ENCODE measurements at regions not wholly inside any gene's neighbourhood (a gene's known extent, or its start where the extent isn't known, plus 50 kb on each side); places are given as distances from the start of the nearest gene placed in this dataset.

GRCh38 chr2:67516362-67516761, 119.2 kb downstream of the ETAA1 start:
- no peak for DNase-seq (ENCODE audit: low read depth)

- no peak for DNase-seq (ENCODE audit: low read depth)
These were observed 119.9 kb downstream of the ETAA1 start for GRCh38 chr2:67516899-67517530.

- DNase-seq (ENCODE audit: low read depth): no peak
These were observed 125.0 kb downstream of the ETAA1 start for GRCh38 chr2:67522148-67522547.

- DNase-seq (ENCODE audit: low read depth): no peak
These were observed 127.1 kb downstream of the ETAA1 start for GRCh38 chr2:67524213-67524612.

- no peak for DNase-seq (ENCODE audit: low read depth)
These were observed 127.6 kb downstream of the ETAA1 start for GRCh38 chr2:67524777-67525176.

- DNase-seq (ENCODE audit: low read depth): peak; percentile 4
These were observed 129.2 kb downstream of the ETAA1 start for GRCh38 chr2:67526283-67526682.

GRCh38 chr2:67528320-67528719, 131.2 kb downstream of the ETAA1 start:
- DNase-seq (ENCODE audit: low read depth): no peak

GRCh38 chr2:67532387-67532786, 135.3 kb downstream of the ETAA1 start:
- no peak for DNase-seq (ENCODE audit: low read depth)

- DNase-seq (ENCODE audit: low read depth): no peak
These were observed 137.6 kb downstream of the ETAA1 start for GRCh38 chr2:67534745-67535144.

- no peak for DNase-seq (ENCODE audit: low read depth)
These were observed 143.8 kb downstream of the ETAA1 start for GRCh38 chr2:67540962-67541361.

- DNase-seq (ENCODE audit: low read depth): no peak
These were observed 147.2 kb downstream of the ETAA1 start for GRCh38 chr2:67544286-67544685.

GRCh38 chr2:67548317-67549201, 151.4 kb downstream of the ETAA1 start:
- no peak for DNase-seq (ENCODE audit: low read depth)

GRCh38 chr2:67559156-67559555, 162.0 kb downstream of the ETAA1 start:
- no peak for DNase-seq (ENCODE audit: low read depth)

- no peak for DNase-seq (ENCODE audit: low read depth)
These were observed 163.8 kb downstream of the ETAA1 start for GRCh38 chr2:67560771-67561456.

- peak; percentile 88 for DNase-seq (ENCODE audit: low read depth)
These were observed 164.4 kb downstream of the ETAA1 start for GRCh38 chr2:67561457-67561965.

- DNase-seq (ENCODE audit: low read depth): no peak
These were observed 166.9 kb downstream of the ETAA1 start for GRCh38 chr2:67564076-67564475.

GRCh38 chr2:67564626-67565025, 167.5 kb downstream of the ETAA1 start:
- DNase-seq (ENCODE audit: low read depth): no peak

GRCh38 chr2:67565262-67565661, 168.1 kb downstream of the ETAA1 start:
- DNase-seq (ENCODE audit: low read depth): no peak

GRCh38 chr2:67565761-67566160, 168.6 kb downstream of the ETAA1 start:
- DNase-seq (ENCODE audit: low read depth): peak; percentile 54

GRCh38 chr2:67566285-67566684, 169.2 kb downstream of the ETAA1 start:
- no peak for DNase-seq (ENCODE audit: low read depth)

GRCh38 chr2:67566958-67567635, 170.0 kb downstream of the ETAA1 start:
- DNase-seq (ENCODE audit: low read depth): peak; percentile 78
